Neural progenitor cell (in vitro differentiated cells): ENCODE measurements at regions not wholly inside any gene's neighbourhood (a gene's known extent, or its start where the extent isn't known, plus 50 kb on each side); places are given as distances from the start of the nearest gene placed in this dataset.

Experiments
- CTCF ChIP-seq: fragments of 200-600 bp; sonication (generic); IDR thresholded peaks from 2 replicates; pipeline ENCODE4 v1.5.1; 2017; ENCODE audit warnings: antibody characterized with exemption, mild to moderate bottlenecking
- EZH2 ChIP-seq: fragments of 200-600 bp; sonication (generic); IDR thresholded peaks from 2 replicates; pipeline ENCODE4 v1.6.1; 2017; ENCODE audit warnings: antibody characterized with exemption, mild to moderate bottlenecking, moderate library complexity
- EZH2phosphoT487 ChIP-seq: fragments of 200-600 bp; sonication (generic); IDR thresholded peaks from 2 replicates; pipeline ENCODE4 v1.6.1; 2017; ENCODE audit warnings: antibody characterized with exemption

- TF ChIP-seq CTCF (no peak), EZH2 (no peak), EZH2phosphoT487 (no peak)
These were observed 644.5 kb downstream of the KCTD16 start for GRCh38 chr5:144815131-144815530.
